EL (cell line): ENCODE measurements at regions not wholly inside any gene's neighbourhood (a gene's known extent, or its start where the extent isn't known, plus 50 kb on each side); places are given as distances from the start of the nearest gene placed in this dataset.

Source experiments
- DNase-seq: peaks from one replicate; pipeline ENCODE4 v3.0.0-alpha.2; 2016

GRCh38 chr9:86470326-86470725, 116.1 kb upstream of the TUT7 start:
- no peak for DNase-seq

GRCh38 chr9:86469476-86470250, 115.5 kb upstream of the TUT7 start:
- DNase-seq, result no peak

- DNase-seq, result no peak
Measured at GRCh38 chr9:86464242-86464641, 110.0 kb upstream of the TUT7 start.

GRCh38 chr9:86460216-86461002, 106.2 kb upstream of the TUT7 start:
- DNase-seq, result peak; percentile 31

- DNase-seq, result no peak
Measured at GRCh38 chr9:86459599-86460155, 105.5 kb upstream of the TUT7 start.

- no peak for DNase-seq
Measured at GRCh38 chr9:86459191-86459590, 105.0 kb upstream of the TUT7 start.

GRCh38 chr9:86458191-86458855, 104.1 kb upstream of the TUT7 start:
- no peak for DNase-seq

- no peak for DNase-seq
Measured at GRCh38 chr9:86456416-86456815, 102.2 kb upstream of the TUT7 start.

- DNase-seq, result no peak
Measured at GRCh38 chr9:86454701-86455615, 100.7 kb upstream of the TUT7 start.

GRCh38 chr9:86452201-86452828, 98.1 kb upstream of the TUT7 start:
- DNase-seq, result no peak

GRCh38 chr9:86449246-86449645, 95.0 kb upstream of the TUT7 start:
- DNase-seq, result no peak

- no peak for DNase-seq
Measured at GRCh38 chr9:86445671-86446070, 91.5 kb upstream of the TUT7 start.

GRCh38 chr9:86443992-86444391, 89.8 kb upstream of the TUT7 start:
- no peak for DNase-seq

- DNase-seq, result peak; percentile 63
Measured at GRCh38 chr9:86434039-86434726, 80.0 kb upstream of the TUT7 start.

- DNase-seq, result peak; percentile 42
Measured at GRCh38 chr9:86424251-86424891, 70.2 kb upstream of the TUT7 start.

GRCh38 chr9:86413971-86414880, 60.0 kb upstream of the TUT7 start:
- DNase-seq, result peak; percentile 42

- no peak for DNase-seq
Measured at GRCh38 chr9:86410281-86410680, 56.1 kb upstream of the TUT7 start.

GRCh38 chr9:86408121-86408520, 53.9 kb upstream of the TUT7 start:
- DNase-seq, result peak; percentile 24

GRCh38 chr9:86407022-86407421, 52.8 kb upstream of the TUT7 start:
- DNase-seq, result peak; percentile 71

GRCh38 chr9:86406366-86406765, 52.2 kb upstream of the TUT7 start:
- DNase-seq, result peak; percentile 68
